Astrocyte of the cerebellum (primary cell): ENCODE measurements at regions not wholly inside any gene's neighbourhood (a gene's known extent, or its start where the extent isn't known, plus 50 kb on each side); places are given as distances from the start of the nearest gene placed in this dataset.

Experiments
- DNase-seq: peaks from one replicate; pipeline ENCODE4 v3.0.0-alpha.2; 2011; ENCODE audit warnings: low read depth
- H3K4me3 ChIP-seq: 2 replicates; pipeline ENCODE4 v1.5.1; 2011; ENCODE audit warnings: mild to moderate bottlenecking, low read depth, low read length, moderate library complexity
- in situ Hi-C: cut with HindIII; loops from 2 replicates; pipeline ENCODE4 v1.10.0; 2017; ENCODE audit warnings: low sequenced_read_pairs
- TF ChIP-seq, protein P1 (sequence below): IDR thresholded peaks from 2 replicates; pipeline ENCODE4 v1.5.1; 2012; ENCODE audit warnings: low read length, low read depth, moderate library complexity, mild to moderate bottlenecking; ENCODE audit errors: missing control alignments

DNA sequence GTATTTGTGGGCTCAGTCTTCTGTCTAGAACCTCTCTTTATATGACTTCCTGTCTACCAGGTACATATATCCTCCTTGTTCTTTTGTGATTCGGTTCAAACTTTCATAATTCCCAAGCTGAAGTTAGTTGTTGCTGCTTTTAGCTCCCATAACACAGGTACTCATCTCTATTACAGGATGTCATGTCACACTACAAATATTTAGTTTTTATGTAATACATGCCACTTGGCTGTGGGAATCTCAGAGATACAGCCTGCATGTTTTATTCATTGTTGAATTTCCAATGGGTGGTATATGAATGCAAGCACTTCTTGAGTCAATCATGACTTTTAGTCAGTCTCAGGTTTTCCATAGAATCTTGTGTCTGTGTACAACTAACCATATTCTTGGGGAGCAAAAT lies 122.7 kb downstream of the SINHCAF start:
- no peak overlapping the region for H3K4me3 ChIP-seq
- in situ Hi-C loops = no loop called here
- TF ChIP-seq, protein P1, sequence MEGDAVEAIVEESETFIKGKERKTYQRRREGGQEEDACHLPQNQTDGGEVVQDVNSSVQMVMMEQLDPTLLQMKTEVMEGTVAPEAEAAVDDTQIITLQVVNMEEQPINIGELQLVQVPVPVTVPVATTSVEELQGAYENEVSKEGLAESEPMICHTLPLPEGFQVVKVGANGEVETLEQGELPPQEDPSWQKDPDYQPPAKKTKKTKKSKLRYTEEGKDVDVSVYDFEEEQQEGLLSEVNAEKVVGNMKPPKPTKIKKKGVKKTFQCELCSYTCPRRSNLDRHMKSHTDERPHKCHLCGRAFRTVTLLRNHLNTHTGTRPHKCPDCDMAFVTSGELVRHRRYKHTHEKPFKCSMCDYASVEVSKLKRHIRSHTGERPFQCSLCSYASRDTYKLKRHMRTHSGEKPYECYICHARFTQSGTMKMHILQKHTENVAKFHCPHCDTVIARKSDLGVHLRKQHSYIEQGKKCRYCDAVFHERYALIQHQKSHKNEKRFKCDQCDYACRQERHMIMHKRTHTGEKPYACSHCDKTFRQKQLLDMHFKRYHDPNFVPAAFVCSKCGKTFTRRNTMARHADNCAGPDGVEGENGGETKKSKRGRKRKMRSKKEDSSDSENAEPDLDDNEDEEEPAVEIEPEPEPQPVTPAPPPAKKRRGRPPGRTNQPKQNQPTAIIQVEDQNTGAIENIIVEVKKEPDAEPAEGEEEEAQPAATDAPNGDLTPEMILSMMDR = no peak
- no peak for DNase-seq

DNA sequence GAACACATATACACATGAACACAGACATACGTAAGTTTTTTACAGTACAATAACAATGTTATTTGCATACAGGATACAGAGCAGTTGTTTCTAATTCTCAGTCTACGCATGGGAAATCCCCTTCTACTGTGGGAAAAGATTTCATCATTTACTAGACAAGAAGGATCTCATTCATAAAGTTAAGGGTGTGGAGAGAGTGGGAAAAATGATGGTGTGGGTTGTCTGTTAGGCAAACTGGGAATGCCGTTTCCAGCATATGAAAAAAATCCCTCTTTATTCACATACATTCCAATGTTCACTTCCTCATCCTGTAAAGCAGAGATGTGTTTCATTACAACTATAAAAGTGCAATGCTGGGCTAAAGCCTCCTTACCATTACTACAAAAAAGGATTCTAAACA lies 120.9 kb downstream of the SINHCAF start:
- DNase-seq = no peak
- in situ Hi-C loops = no loop called here
- H3K4me3 ChIP-seq = no peak overlapping the region
- TF ChIP-seq, protein P1 = no peak

DNA sequence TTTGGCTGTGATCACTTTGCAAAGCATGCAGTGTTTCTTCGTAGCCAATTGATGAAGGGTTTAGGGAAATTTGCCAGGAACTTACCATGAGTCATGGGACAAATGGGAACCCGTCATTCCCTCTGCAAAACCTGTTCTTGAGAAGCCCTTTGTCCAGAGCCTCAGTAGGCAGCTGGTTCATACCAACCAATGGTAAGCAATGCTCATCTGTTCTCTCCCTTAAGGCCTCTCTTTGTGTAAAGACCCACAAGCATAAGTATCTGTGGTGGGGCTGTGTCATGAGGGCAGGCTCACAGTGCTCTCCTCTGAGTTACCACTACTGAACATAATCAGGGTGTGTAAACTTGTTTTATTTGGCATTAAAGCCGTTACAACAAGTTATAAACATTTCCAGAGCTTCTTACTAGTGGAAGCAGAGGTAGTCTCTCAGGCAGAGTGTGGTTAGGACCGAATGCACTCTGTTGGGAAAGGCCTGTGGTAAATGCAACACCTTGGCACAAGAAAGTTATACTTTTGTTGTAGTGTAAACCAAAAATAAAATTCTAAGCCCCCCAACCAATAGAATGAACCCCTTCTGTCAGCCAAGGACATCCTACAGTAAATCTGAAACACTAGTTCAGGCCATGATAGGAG lies 119.8 kb downstream of the SINHCAF start:
- DNase-seq = peak; percentile 52
- in situ Hi-C loops = no loop called here
- TF ChIP-seq, protein P1 = no peak
- no peak overlapping the region for H3K4me3 ChIP-seq

DNA sequence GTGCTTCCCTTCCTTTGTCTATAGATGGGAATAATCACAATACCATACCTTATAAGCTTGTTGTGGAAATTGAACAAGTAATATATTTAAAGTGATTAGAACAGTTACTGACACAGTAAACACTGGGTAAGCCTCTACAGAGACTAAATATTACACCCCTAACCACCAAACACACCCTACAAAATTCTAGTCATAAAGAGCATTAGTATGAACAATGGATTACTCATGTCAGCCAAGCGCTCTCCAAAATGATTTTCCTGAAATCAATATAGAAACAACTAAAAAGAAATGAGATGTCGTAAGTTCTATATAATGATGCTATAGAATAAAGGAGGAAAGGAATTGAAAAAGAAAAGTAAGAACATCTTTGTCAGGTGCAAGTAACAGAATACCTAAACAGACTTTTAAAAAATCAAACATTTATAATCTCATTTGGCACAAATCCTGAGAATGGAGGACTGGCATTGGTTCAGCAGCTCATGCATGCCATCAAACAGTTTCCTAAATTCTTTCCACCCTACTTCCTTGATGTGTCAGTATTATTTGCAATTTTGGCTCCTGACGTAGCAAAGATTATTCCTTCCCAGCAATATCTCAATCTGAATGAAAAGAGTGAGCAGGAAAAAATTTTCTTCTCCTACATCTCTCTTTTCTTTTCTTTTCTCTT lies 118.0 kb downstream of the SINHCAF start:
- TF ChIP-seq, protein P1 = no peak
- H3K4me3 ChIP-seq = no peak overlapping the region
- in situ Hi-C loops = no loop called here
- DNase-seq = no peak

DNA sequence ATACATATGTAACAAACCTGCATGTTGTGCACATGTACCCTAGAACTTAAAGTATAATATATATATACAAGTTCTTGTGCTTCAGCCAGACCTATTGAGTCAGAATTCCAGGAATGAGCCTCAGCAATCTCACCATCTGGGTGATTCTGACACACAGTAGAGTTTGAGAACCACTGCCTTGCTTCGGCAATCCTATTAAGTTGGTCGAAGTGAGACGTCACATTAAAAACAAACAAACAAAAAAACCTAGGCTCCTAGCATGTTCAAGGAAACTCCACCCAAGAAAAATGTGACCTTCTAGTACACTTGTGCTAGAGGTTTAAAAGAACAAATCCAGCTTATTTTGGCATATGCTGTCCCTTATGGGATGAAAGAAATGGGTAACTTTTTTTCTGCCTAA lies 115.8 kb downstream of the SINHCAF start:
- in situ Hi-C loops = no loop called here
- TF ChIP-seq, protein P1 = no peak
- no peak overlapping the region for H3K4me3 ChIP-seq
- DNase-seq = no peak

DNA sequence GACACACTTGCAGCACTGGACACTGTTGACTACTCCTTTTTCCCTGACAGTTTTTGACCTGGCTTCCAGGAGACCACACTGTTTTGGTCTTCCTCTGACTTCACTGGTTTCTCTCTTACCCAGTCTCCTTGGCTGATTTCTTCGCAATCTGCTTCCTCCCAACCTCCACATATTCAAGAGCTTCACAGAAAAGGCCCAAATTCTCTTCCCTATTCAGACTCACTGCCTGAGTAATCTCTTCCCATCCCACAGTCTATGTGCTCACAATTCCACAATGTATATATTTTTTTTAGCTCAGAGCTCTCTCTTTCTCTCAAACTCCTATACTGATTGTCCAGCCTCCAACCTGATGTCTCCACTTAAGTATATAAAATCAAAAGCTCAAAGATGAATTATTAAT lies 115.4 kb downstream of the SINHCAF start:
- in situ Hi-C loops = no loop called here
- H3K4me3 ChIP-seq = no peak overlapping the region
- TF ChIP-seq, protein P1 = no peak
- no peak for DNase-seq
